Epithelial cell of proximal tubule (primary cell): ENCODE measurements at regions not wholly inside any gene's neighbourhood (a gene's known extent, or its start where the extent isn't known, plus 50 kb on each side); places are given as distances from the start of the nearest gene placed in this dataset.

Source experiments
- DNase-seq: peaks from one replicate; pipeline ENCODE4 v3.0.0-alpha.2; 2011; ENCODE audit warnings: low read depth
- H3K4me3 ChIP-seq: 2 replicates; pipeline ENCODE4 v1.5.1; 2011; ENCODE audit warnings: low read depth, mild to moderate bottlenecking, low read length
- CTCF ChIP-seq: conservative IDR thresholded peaks from 2 replicates; pipeline ENCODE4 v1.5.1; 2012; ENCODE audit warnings: low read depth, mild to moderate bottlenecking, low read length

- no peak overlapping the region for H3K4me3 ChIP-seq
- no peak for TF ChIP-seq CTCF
- DNase-seq, result peak; percentile 82
Observed at GRCh38 chr4:128571747-128572146, 237.8 kb upstream of the JADE1 start.

- H3K4me3 ChIP-seq, result no peak overlapping the region
- no peak for TF ChIP-seq CTCF
- DNase-seq, result no peak
Observed at GRCh38 chr4:128570387-128570975, 239.0 kb upstream of the JADE1 start.

- no peak for DNase-seq
- TF ChIP-seq CTCF, result no peak
- H3K4me3 ChIP-seq, result no peak overlapping the region
Observed at GRCh38 chr4:128566693-128567092, 242.8 kb upstream of the JADE1 start.

GRCh38 chr4:128565565-128566186, 243.8 kb upstream of the JADE1 start:
- DNase-seq, result no peak
- peak; percentile 77 for TF ChIP-seq CTCF

GRCh38 chr4:128565054-128565453, 244.4 kb upstream of the JADE1 start:
- TF ChIP-seq CTCF, result no peak
- DNase-seq, result no peak
- no peak overlapping the region for H3K4me3 ChIP-seq

More at GRCh38 chr4:128565565-128566186, 243.8 kb upstream of the JADE1 start:
- H3K4me3 ChIP-seq, result no peak overlapping the region

GRCh38 chr4:128564081-128564630, 245.3 kb upstream of the JADE1 start:
- no peak overlapping the region for H3K4me3 ChIP-seq
- TF ChIP-seq CTCF, result no peak
- DNase-seq, result no peak
